ENCODE measurements at regions not wholly inside any gene's neighbourhood (a gene's known extent, or its start where the extent isn't known, plus 50 kb on each side); places are given as distances from the start of the nearest gene placed in this dataset.
"Not testable (repeated sequence)": the region's sequence is repeated elsewhere in the genome, so short reads cannot be mapped to it uniquely, and the experiment has no call there.

- DNase-seq = no peak
Observed at GRCh38 chr20:19835533-19836222, 77.6 kb downstream of the RIN2 start.

- no peak for DNase-seq
Observed at GRCh38 chr20:19838468-19838867, 80.4 kb downstream of the RIN2 start.

- no peak for DNase-seq
Observed at GRCh38 chr20:19839053-19839452, 81.0 kb downstream of the RIN2 start.

GRCh38 chr20:19840111-19840710 lies 82.2 kb downstream of the RIN2 start:
- no peak for DNase-seq

GRCh38 chr20:19841740-19842139 lies 83.7 kb downstream of the RIN2 start:
- no peak for DNase-seq

- DNase-seq = not testable (repeated sequence)
Observed at GRCh38 chr20:19844850-19845249, 86.8 kb downstream of the RIN2 start.

GRCh38 chr20:19847383-19847782 lies 89.3 kb downstream of the RIN2 start:
- no peak for DNase-seq

GRCh38 chr20:19849341-19850197 lies 91.5 kb downstream of the RIN2 start:
- no peak for DNase-seq

- no peak for DNase-seq
Observed at GRCh38 chr20:19850198-19850533, 92.1 kb downstream of the RIN2 start.

GRCh38 chr20:19851861-19852260 lies 93.8 kb downstream of the RIN2 start:
- DNase-seq = no peak

- DNase-seq = no peak
Observed at GRCh38 chr20:19855416-19855815, 97.4 kb downstream of the RIN2 start.

GRCh38 chr20:19858466-19859371 lies 100.7 kb downstream of the RIN2 start:
- no peak for DNase-seq

- DNase-seq = no peak
Observed at GRCh38 chr20:19859444-19859843, 101.4 kb downstream of the RIN2 start.

- DNase-seq = no peak
Observed at GRCh38 chr20:19860737-19861136, 102.7 kb downstream of the RIN2 start.

- DNase-seq = no peak
Observed at GRCh38 chr20:19861147-19861759, 103.2 kb downstream of the RIN2 start.

- no peak for DNase-seq
Observed at GRCh38 chr20:19864130-19864529, 106.1 kb downstream of the RIN2 start.

GRCh38 chr20:19866070-19866469 lies 108.0 kb downstream of the RIN2 start:
- DNase-seq = no peak

- DNase-seq = no peak
Observed at GRCh38 chr20:19867074-19867473, 109.0 kb downstream of the RIN2 start.

- no peak for DNase-seq
Observed at GRCh38 chr20:19867940-19868371, 109.9 kb downstream of the RIN2 start.

- no peak for DNase-seq
Observed at GRCh38 chr20:19868441-19868840, 110.4 kb downstream of the RIN2 start.

GRCh38 chr20:19872001-19872400 lies 113.9 kb downstream of the RIN2 start:
- DNase-seq = no peak

GRCh38 chr20:19874040-19874727 lies 116.1 kb downstream of the RIN2 start:
- no peak for DNase-seq
